HG03103 (cell line): ENCODE measurements at regions not wholly inside any gene's neighbourhood (a gene's known extent, or its start where the extent isn't known, plus 50 kb on each side); places are given as distances from the start of the nearest gene placed in this dataset.
"Not testable (repeated sequence)": the region's sequence is repeated elsewhere in the genome, so short reads cannot be mapped to it uniquely, and the experiment has no call there.

Experiments
- ATAC-seq: cut with Tn5 transposase; IDR thresholded peaks from one replicate; pipeline ENCODE4 v1.9.1; 2021; ENCODE audit warnings: low read depth; ENCODE audit not compliant: unreplicated experiment

DNA sequence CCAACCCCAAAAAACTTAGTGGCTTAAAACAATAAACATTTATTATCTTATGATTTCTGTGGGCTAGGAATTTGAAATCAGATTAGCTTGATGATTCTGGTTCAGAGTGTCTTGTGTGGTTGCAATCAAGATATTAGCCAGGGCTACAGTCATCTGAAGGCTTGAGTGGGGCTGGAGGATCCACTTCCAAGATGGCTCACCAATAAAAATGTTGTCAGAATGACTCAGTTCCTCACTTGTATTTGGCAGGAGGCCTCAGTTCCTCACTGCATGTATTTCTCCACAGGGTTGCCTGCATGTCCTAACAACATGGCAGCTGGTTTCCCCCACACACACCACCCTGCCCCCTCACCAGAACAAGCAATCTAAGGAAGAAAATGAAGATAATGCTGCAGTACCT lies 98.2 kb upstream of the NIPBL start:
- no peak for ATAC-seq

DNA sequence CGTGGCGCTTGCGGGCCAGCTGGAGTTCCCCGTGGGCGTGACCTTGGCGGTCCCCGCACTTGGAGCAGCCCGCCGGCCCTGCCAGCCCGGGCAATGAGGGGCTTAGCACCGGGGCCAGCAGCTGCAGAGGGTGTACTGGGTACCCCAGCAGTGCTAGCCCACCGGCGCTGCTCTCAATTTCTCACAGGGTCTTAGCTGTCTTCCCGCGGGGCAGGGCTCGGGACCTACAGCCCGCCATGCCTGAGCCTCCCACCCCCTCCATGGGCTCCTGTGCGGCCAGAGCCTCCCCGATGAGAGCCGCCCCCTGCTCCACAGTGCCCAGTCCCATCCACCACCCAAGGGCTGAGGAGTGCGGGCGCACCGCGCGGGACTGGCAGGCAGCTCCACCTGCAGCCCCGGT lies 94.0 kb upstream of the NIPBL start:
- not testable (repeated sequence) for ATAC-seq

DNA sequence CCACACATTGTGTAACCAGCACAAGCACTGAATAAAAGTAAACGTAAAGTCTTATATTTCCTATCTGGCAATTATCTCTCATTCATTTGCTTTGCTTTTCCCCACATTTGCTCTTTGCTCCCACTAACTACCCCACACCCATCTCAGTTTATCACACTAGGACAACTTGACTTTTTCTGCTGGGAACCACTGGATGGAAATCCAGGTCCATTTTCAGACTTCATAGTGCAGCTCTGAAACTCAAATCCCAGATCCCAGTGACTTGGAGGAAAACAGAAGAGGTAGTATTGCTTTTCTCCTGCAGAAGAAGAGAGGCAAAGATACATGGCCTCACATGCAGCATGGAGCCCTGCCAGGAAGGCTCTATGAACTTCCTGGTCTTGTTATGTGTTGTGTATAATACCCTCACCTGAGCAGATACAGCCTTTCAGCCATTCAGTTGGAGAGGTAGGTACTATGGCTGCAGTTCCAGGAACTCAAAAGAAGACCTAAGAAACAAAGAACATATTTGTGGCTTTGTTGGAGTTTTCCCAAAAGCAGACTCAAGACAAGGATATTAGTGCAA lies 90.0 kb upstream of the NIPBL start:
- ATAC-seq: no peak

DNA sequence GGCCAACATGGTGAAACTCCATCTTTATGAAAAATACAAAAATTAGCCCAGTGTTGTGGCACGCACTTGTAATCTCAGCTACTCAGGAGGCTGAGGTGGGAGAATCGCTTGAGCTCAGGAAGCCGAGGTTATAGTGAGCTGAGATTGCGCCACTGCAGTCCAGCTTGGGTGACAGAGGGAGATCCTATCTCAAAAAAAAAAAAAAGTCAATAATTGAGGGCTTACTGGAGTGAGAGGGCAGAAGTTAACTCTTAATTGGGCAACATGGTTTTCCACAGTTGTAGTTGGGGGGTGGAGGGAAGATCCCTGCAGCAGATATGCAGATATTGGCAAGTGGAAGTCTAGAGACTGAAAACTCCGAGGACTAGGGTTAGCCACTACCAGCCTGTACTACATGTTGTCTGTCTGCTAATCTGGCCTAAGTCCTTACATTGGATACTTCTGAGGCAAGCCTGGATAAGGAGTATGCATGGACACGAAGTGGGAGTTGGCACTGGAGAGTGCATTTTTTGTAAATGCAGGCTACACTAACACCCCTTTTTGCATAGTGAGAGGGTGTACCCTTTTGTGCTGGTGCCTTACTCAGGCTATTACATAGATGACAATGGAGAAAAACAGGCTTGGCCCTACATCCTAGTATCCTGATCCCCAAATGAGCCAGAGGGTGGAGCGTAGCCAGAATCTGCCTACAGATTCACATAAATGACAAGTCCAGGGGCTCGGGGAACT lies 89.0 kb upstream of the NIPBL start:
- no peak for ATAC-seq

DNA sequence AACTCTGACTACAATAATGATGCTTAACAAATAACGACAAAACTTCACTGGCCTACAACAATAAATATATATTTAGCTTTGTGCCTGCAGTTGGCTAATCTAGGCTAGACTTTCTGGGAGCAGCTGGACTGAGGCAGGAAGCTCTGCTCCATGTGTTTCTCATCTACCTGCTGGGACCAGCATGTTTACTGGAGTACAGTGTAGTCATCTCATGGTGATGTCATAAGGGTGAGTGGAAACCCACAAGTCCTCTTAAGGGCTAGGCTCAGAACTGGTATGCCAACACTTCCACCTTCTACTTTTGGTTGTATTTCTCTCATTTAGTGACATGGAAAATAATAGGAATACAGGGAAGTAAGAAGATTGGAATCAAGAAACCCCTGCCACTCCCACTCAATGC lies 85.7 kb upstream of the NIPBL start:
- ATAC-seq: no peak

DNA sequence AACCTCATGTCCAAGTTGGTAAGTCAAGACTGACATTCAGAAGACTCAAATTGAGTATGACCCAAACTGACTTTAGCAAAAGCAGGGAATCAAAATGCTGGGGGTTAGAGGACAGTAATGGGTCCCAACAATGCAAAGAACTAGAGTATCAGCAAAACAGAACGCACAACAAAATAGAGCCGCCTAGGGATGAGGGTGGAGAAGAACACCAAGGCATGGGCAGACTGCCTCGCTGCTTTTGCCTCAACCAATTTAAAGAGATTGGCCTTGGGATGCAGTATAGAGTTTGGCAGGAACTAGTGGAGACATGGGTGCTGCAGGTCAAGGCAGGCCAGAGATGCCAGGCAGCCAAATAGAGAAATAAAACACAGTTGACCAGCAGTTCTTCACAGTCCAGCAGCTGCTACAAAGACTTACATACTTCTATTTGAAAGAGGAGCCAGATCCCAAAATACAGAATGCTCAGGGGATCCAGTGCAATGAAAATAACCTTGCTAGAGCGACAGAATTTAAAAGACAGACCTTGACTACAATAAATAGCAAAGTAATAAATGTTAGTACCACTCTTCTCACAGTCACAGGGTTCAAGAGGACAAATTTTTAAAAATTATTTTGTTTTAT lies 83.9 kb upstream of the NIPBL start:
- ATAC-seq: no peak

DNA sequence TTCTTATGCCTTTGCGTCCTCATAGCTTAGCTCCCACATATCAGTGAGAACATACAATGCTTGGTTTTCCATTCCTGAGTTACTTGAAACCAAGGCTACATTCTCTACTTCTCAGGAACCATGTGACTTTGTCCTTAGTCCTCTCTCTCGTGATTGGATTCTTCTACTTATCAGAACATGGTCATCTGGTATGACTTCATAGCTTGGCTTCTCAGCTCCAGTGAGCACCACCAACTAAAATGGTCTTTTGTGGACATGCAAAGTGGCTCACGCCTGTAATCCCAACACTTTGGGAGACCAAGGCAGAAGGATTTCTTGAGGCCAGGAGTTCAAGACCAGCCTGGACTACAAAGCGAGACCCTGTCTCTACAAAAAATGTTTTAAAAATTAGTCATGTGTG lies 81.2 kb upstream of the NIPBL start:
- ATAC-seq: no peak

DNA sequence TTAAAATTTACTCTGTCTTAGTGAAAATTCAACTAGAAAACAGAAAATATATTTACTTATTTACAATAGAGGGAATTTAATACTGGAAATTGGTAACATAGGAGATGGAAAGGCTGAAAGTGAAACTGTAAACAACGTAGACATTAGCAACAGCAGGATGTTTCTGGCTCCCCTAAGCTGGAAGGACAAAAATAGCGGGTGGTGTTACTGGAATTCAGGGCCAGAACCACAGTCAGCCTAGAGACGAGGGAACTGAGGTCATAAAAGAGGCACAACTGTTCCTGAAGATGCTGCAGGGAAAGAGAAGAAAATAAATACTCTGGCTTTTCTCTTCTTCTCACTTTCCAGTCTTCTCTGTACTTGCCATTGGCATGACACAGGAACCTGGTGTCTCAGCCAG lies 80.4 kb upstream of the NIPBL start:
- no peak for ATAC-seq

DNA sequence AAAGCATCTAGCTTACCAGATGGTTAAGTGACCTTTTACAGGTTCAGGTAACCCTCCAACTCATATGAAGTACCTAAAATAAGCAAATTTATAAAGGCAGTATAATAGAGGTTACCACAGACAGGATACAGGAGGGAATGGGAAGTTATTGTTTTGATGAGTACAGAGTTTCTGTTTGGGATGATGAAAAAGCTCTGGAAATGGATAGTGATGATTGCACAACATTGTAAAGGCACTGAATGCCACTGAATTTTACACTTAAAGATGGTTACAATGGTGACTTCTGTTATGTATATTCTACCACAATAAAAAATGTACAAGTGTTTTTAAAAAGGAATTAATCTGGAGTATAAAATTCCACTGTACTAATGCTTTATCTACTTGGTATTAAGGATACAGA lies 75.0 kb upstream of the NIPBL start:
- no peak for ATAC-seq

DNA sequence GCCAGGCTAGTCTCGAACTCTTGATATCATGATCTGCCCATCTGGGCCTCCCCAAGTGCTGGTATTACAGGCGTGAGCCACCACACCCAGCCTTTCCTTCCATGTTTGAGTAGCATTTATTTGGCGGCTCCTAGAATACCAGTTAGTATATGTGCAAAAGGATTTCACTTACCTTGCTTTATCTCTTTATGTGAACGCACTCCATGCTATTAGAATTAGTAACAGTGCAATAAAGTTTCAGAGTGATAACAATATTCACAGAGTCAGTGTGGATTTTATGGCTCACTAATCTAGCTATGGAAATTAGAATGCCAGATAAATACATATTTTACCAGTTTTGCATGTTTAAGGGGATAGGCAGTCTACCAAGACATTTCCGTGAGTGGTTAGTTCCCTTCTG lies 74.4 kb upstream of the NIPBL start:
- no peak for ATAC-seq

DNA sequence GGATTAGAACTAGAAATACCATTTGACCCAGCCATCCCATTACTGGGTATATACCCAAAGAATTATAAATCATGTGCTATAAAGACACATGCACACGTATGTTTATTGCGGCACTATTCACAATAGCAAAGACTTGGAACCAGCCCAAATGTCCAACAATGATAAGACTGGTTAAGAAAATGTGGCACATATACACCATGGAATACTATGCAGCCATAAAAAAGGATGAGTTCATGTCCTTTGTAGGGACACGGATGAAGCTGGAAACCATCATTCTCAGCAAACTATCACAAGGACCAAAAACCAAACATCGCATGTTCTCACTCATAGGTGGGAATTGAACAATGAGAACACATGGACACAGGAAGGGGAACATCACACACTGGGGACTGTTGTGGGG lies 63.3 kb upstream of the NIPBL start:
- not testable (repeated sequence) for ATAC-seq

DNA sequence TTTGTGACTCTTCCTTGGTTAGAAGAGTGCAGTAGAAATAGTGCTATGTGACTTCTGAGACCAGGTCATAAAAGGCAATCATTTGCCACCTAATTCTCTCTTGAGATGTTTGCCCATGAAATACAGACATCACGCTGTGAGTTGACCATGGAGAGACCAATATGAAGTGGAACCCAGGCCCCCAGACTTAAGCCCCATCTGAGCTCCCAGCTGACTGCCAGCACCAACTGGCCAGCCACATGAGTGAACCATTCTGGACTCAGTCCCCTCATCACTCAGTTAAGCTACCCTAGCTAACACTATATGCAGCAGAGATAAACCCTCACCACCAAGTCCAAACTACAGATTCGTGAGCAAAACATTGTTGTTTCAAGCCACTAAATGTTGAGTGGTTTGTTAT lies 60.7 kb upstream of the NIPBL start:
- no peak for ATAC-seq

DNA sequence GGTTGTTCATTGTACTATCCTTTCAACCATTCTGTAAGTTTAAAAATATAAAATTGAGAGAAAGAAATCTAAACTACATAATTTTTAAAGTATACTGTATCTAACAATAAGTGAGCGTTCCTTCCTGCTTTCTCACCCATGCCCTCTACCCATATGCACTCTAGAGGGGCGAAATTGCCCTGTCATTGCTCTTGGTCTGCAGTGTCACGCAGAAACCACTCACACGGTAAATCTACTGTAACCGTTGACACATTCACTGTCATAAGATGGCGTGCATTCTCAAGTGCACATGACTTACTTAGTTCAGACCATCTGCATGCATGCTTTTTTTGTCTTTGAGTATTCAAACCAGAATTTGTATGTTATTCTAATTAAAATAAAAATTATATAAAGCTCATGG lies 55.7 kb upstream of the NIPBL start:
- ATAC-seq: no peak

DNA sequence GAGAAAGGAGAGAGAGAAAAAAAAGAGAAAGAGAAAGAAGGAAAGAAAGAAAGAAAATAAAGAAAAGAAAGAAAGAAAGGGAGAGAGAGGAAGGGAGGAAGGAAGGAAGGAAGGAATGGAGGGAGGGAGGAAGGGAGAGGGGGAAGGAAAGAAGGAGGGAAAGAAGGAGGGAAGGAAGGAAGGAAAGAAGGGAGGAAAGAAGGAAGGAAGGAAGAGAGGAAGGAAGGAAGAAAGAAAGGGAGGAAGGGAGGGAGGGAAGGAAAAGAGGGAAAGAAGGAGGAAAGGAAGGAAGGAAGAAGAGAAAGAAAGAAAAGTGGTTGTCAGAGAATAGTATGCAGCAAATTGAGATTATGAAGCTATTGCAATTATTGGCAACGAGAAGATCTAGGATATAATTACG lies 49.9 kb upstream of the NIPBL start:
- ATAC-seq: no peak
